ENCODE measurements at regions not wholly inside any gene's neighbourhood (a gene's known extent, or its start where the extent isn't known, plus 50 kb on each side); places are given as distances from the start of the nearest gene placed in this dataset.
A peak's percentile ranks its signal among the peaks of the same experiment; 100 is the strongest.

GRCh38 chr5:12316812-12317211 is 412.6 kb upstream of the CTNND2 start:
- DNase-seq = peak; percentile 88

- DNase-seq = no peak
Measured at GRCh38 chr5:12315461-12315860, 411.2 kb upstream of the CTNND2 start.

GRCh38 chr5:12313602-12314001 is 409.4 kb upstream of the CTNND2 start:
- no peak for DNase-seq

- DNase-seq = no peak
Measured at GRCh38 chr5:12312343-12312742, 408.1 kb upstream of the CTNND2 start.

- DNase-seq = no peak
Measured at GRCh38 chr5:12294151-12294550, 389.9 kb upstream of the CTNND2 start.

- no peak for DNase-seq
Measured at GRCh38 chr5:12292610-12293204, 388.5 kb upstream of the CTNND2 start.

GRCh38 chr5:12284604-12285003 is 380.4 kb upstream of the CTNND2 start:
- DNase-seq = no peak

GRCh38 chr5:12277504-12278192 is 373.4 kb upstream of the CTNND2 start:
- DNase-seq = no peak

GRCh38 chr5:12274236-12274635 is 370.0 kb upstream of the CTNND2 start:
- DNase-seq = no peak

GRCh38 chr5:12272389-12272788 is 368.1 kb upstream of the CTNND2 start:
- peak; percentile 68 for DNase-seq

- DNase-seq = no peak
Measured at GRCh38 chr5:12270914-12271313, 366.7 kb upstream of the CTNND2 start.

- DNase-seq = no peak
Measured at GRCh38 chr5:12269164-12269563, 364.9 kb upstream of the CTNND2 start.

- DNase-seq = no peak
Measured at GRCh38 chr5:12258549-12258948, 354.3 kb upstream of the CTNND2 start.

GRCh38 chr5:12250454-12250853 is 346.2 kb upstream of the CTNND2 start:
- DNase-seq = no peak

GRCh38 chr5:12248831-12249230 is 344.6 kb upstream of the CTNND2 start:
- DNase-seq = no peak

GRCh38 chr5:12246036-12246435 is 341.8 kb upstream of the CTNND2 start:
- DNase-seq = no peak

- DNase-seq = no peak
Measured at GRCh38 chr5:12245429-12245828, 341.2 kb upstream of the CTNND2 start.

- DNase-seq = no peak
Measured at GRCh38 chr5:12242950-12243888, 339.0 kb upstream of the CTNND2 start.

- DNase-seq = no peak
Measured at GRCh38 chr5:12237837-12238575, 333.8 kb upstream of the CTNND2 start.

GRCh38 chr5:12230659-12231058 is 326.4 kb upstream of the CTNND2 start:
- DNase-seq = no peak

- no peak for DNase-seq
Measured at GRCh38 chr5:12217039-12217438, 312.8 kb upstream of the CTNND2 start.

- DNase-seq = no peak
Measured at GRCh38 chr5:12214267-12215015, 310.2 kb upstream of the CTNND2 start.

All from islet precursor cell (in vitro differentiated cells).